Tibial artery (tissue), 4 donors: ENCODE measurements at regions not wholly inside any gene's neighbourhood (a gene's known extent, or its start where the extent isn't known, plus 50 kb on each side); places are given as distances from the start of the nearest gene placed in this dataset.

Experiments used
- DNase-seq, 2 donors: peaks; one replicate each; pipeline ENCODE4 v3.0.0-alpha.2; 2019
- H3K27ac ChIP-seq, 2 donors: fragments of 200-600 bp; sonication (generic) in 1 of 2; 1 replicate in 1 of 2; 2 replicates in 1 of 2; pipeline ENCODE4 v1.5.1; 2018 to 2019; ENCODE audit warnings: mild to moderate bottlenecking in 1 of 2
- H3K27me3 ChIP-seq, 2 donors: fragments of 200-600 bp; sonication (generic) in 1 of 2; one replicate each; pipeline versions ENCODE4 v1.5.1 to v1.6.0; 2016 to 2019
- H3K36me3 ChIP-seq, 3 donors: fragments of 200-600 bp; sonication (generic) in 2 of 3; one replicate each; pipeline ENCODE4 v1.5.1; 2016 to 2019; ENCODE audit warnings: mild to moderate bottlenecking in 2 of 3
- H3K4me1 ChIP-seq, 4 donors: fragments of 200-600 bp; sonication (generic) in 2 of 4; 1 replicate in 3 of 4; 2 replicates in 1 of 4; pipeline ENCODE4 v1.5.1; 2016 to 2019
- H3K4me3 ChIP-seq, 2 donors: fragments of 200-600 bp; sonication (generic) in 1 of 2; 1 replicate in 1 of 2; 2 replicates in 1 of 2; pipeline ENCODE4 v1.5.1; 2018 to 2019; ENCODE audit warnings: mild to moderate bottlenecking in 2 of 2
- H3K9me3 ChIP-seq, 3 donors: fragments of 200-600 bp; sonication (generic) in 1 of 3; one replicate each; pipeline ENCODE4 v1.5.1; 2016 to 2019
- CTCF ChIP-seq, 2 experiments: fragments of 200-600 bp in 1 of 2; fragments of 450-650 bp in 1 of 2; IDR thresholded peaks; one replicate each; pipeline ENCODE4 v1.5.1; 2017 to 2019; ENCODE audit warnings: antibody characterized with exemption in 2 of 2, mild to moderate bottlenecking in 1 of 2, moderate library complexity in 1 of 2
- intact Hi-C: fragments of 100-400 bp; cut with DNase I; formaldehyde crosslinking; loops from one replicate; pipeline ENCODE4 v1.15.0; 2023; ENCODE audit warnings: low total_unique reads

GRCh38 chr20:60502881-60503280, 544.7 kb downstream of the CDH26 start:
- DNase-seq = no peak
- Histone ChIP-seq H3K36me3 (no peaks in the 10 kb centered on the region), H3K4me1 (no peaks in the 10 kb centered on the region), H3K9me3 (no peaks in the 10 kb centered on the region), H3K27me3 (no peaks in the 10 kb centered on the region), H3K27ac (no peak overlapping the region), H3K4me3 (no peak overlapping the region)
- intact Hi-C loops = no loop called here
- TF ChIP-seq CTCF (IDR thresholded peaks at IDR 0.05) = no peak

- intact Hi-C loops = no loop called here
- H3K9me3 ChIP-seq = no peaks in the 10 kb centered on the region
- no peak for DNase-seq
- H3K4me3 ChIP-seq = no peak overlapping the region
- no peak overlapping the region for H3K27ac ChIP-seq
- H3K27me3 ChIP-seq = no peaks in the 10 kb centered on the region
- no peaks in the 10 kb centered on the region for H3K36me3 ChIP-seq
- no peaks in the 10 kb centered on the region for H3K4me1 ChIP-seq
- no peak for TF ChIP-seq CTCF (IDR thresholded peaks at IDR 0.05)
Measured at GRCh38 chr20:60505423-60505822, 547.2 kb downstream of the CDH26 start.

GRCh38 chr20:60506061-60506460, 547.8 kb downstream of the CDH26 start:
- Histone ChIP-seq H3K9me3 (no peaks in the 10 kb centered on the region), H3K27ac (no peak overlapping the region), H3K27me3 (no peaks in the 10 kb centered on the region), H3K4me3 (no peak overlapping the region), H3K4me1 (no peaks in the 10 kb centered on the region), H3K36me3 (no peaks in the 10 kb centered on the region)
- no peak for DNase-seq
- intact Hi-C loops = no loop called here
- TF ChIP-seq CTCF (IDR thresholded peaks at IDR 0.05) = no peak

GRCh38 chr20:60507087-60507694, 549.0 kb downstream of the CDH26 start:
- Histone ChIP-seq H3K36me3 (no peaks in the 10 kb centered on the region), H3K27me3 (no peaks in the 10 kb centered on the region), H3K9me3 (no peaks in the 10 kb centered on the region), H3K4me3 (no peak overlapping the region), H3K4me1 (no peaks in the 10 kb centered on the region), H3K27ac (no peak overlapping the region)
- TF ChIP-seq CTCF (IDR thresholded peaks at IDR 0.05) = no peak
- DNase-seq = no peak
- intact Hi-C loops = no loop called here

GRCh38 chr20:60509407-60509806, 551.2 kb downstream of the CDH26 start:
- Histone ChIP-seq H3K27ac (no peak overlapping the region), H3K36me3 (no peaks in the 10 kb centered on the region), H3K4me3 (no peak overlapping the region), H3K27me3 (no peaks in the 10 kb centered on the region), H3K4me1 (no peaks in the 10 kb centered on the region), H3K9me3 (no peaks in the 10 kb centered on the region)
- DNase-seq = no peak
- TF ChIP-seq CTCF (IDR thresholded peaks at IDR 0.05) = no peak
- intact Hi-C loops = no loop called here

- Histone ChIP-seq H3K4me1 (no peaks in the 10 kb centered on the region), H3K27ac (no peak overlapping the region), H3K9me3 (no peaks in the 10 kb centered on the region), H3K27me3 (no peaks in the 10 kb centered on the region), H3K4me3 (no peak overlapping the region), H3K36me3 (no peaks in the 10 kb centered on the region)
- TF ChIP-seq CTCF (IDR thresholded peaks at IDR 0.05) = no peak
- no peak for DNase-seq
- intact Hi-C loops = no loop called here
Measured at GRCh38 chr20:60510356-60510755, 552.1 kb downstream of the CDH26 start.
